ENCODE measurements at regions not wholly inside any gene's neighbourhood (a gene's known extent, or its start where the extent isn't known, plus 50 kb on each side); places are given as distances from the start of the nearest gene placed in this dataset.
A peak's percentile ranks its signal among the peaks of the same experiment; 100 is the strongest.

DNA sequence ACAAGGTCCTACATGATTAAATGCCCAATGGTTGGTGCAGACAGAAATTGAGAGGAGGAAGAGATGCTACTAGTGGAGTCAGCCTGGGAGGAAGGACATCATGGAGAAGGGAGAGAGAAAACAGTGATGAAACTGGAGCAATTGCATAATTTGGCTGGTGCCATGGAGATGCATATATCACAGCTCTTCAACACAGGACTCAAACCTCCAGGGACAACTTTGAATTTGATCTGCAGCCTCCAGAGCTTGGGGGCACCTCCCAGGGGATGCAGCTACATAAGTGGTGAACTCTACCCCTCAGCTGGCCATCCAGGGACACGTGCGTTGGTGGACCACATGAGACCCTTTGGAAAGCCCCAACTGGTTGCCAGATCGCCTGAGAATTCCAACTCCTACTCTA, 80.4 kb downstream of the CTAGE1 start:
- Mint-ChIP-seq H3K36me3 (no peaks in the 10 kb centered on the region), H3K9me3 (peaks cover under 1 to 10% of the 10 kb centered on the region in 2 donors), H3K27ac (no peak overlapping the region)
- ATAC-seq (no peak), DNase-seq (ENCODE audit: low spot score in 2 of 2) (no peak)

DNA sequence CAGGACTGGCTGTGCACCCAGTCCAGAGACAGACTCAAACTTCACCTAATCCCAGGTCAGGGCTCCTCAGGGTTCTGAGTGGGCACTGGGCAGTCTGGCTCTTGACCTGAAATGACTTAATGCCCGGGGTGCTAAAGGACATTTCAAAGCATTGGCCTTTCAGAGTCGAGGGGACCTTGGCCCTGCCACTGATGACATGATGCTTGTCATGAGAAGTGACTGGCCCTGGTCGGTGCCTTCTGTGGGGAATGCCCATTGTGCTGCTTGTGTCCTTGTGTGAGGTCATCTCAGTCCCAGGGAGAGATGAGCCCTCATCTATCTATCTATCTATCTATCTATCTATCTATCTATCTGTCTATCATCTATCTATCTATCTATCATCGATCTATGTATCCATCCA, 81.3 kb downstream of the CTAGE1 start:
- no peaks in the 10 kb centered on the region for H3K36me3 Mint-ChIP-seq
- no peak for ATAC-seq
- H3K27ac Mint-ChIP-seq: no peak overlapping the region
- H3K9me3 Mint-ChIP-seq: peaks cover 8 to 10% of the 10 kb centered on the region in 2 donors
- no peak for DNase-seq (ENCODE audit: low spot score in 2 of 2)

GRCh38 chr18:22335731-22336198, 82.0 kb downstream of the CTAGE1 start:
- no peak for DNase-seq (ENCODE audit: low spot score in 2 of 2)

GRCh38 chr18:22334567-22334966, 83.1 kb downstream of the CTAGE1 start:
- Mint-ChIP-seq H3K9me3 (peaks cover 10 to 15% of the 10 kb centered on the region in 2 donors), H3K27ac (no peak overlapping the region), H3K36me3 (no peaks in the 10 kb centered on the region)
- ATAC-seq (no peak), DNase-seq (ENCODE audit: low spot score in 2 of 2) (no peak)

More at GRCh38 chr18:22335731-22336198, 82.0 kb downstream of the CTAGE1 start:
- H3K36me3 Mint-ChIP-seq: no peaks in the 10 kb centered on the region
- peaks cover 10 to 12% of the 10 kb centered on the region in 2 donors for H3K9me3 Mint-ChIP-seq
- no peak overlapping the region for H3K27ac Mint-ChIP-seq
- no peak for ATAC-seq

DNA sequence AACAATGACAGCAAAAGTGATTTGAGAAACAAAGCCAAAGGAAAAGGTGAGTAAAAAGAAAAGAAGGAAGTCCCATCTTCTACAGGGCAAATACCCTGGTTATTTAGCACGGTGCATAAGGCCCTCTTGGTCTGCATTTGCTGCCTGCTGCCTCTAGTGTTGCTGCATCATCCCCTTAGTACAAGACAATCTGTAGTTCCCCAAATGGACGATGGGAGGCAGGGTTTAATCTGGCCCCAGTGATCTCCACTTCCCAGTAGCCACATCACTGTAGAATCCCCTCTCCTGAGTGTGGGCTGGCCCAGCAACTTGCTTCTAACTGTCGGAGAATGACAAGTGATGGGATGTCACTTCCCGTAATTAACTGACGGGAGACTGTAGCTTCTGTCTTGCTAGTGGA, 85.1 kb downstream of the CTAGE1 start:
- ATAC-seq (no peak), DNase-seq (ENCODE audit: low spot score in 2 of 2) (no peak)
- Mint-ChIP-seq H3K36me3 (no peaks in the 10 kb centered on the region), H3K27ac (no peak overlapping the region), H3K9me3 (peaks cover 11 to 23% of the 10 kb centered on the region in 2 donors)

DNA sequence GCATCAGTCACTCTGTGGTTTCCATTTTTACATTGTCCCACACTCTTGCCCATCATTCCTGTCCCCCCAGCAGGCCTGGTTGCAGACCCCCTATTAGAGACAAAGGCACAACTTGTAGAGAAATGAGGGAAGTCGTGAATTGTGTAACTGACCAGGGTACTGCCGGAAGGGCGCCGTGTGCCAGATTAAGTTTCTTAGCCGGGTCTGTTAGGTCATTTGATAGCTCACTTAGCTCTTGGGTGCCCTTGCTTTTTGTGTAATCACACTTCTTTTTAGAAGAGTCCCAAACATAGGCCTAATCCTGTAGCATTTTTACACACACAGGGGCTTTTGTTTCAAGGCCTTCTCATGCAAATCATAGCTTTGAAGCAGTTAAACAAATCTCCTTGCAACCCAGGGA, 87.2 kb downstream of the CTAGE1 start:
- peaks cover 12 to 23% of the 10 kb centered on the region in 2 donors for H3K9me3 Mint-ChIP-seq
- H3K36me3 Mint-ChIP-seq: no peaks in the 10 kb centered on the region
- ATAC-seq (no peak), DNase-seq (ENCODE audit: low spot score in 2 of 2) (no peak)
- H3K27ac Mint-ChIP-seq: peak overlapping the region in 1 of 2 donors; percentile 15

DNA sequence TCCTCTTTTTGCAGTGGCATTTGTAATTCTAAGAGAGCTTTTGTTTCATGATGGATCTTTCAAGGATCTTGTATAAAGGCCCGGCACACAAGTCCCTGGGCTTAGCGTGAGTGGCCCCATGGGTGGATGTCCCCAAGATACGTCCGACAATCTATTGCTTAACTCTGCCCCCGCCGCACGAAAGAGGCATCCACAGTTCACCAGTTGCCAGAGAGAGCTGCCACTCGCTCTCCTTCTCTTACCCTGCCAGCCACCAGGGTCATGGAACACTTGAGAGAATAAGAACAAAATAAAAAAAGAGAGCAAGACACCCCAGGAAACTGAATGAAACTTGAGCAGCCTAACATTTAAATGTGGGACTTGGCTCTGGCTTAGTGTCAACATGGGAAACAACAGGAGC, 92.3 kb downstream of the CTAGE1 start:
- no peaks in the 10 kb centered on the region for H3K36me3 Mint-ChIP-seq

GRCh38 chr18:22324191-22325131, 93.3 kb downstream of the CTAGE1 start:
- Mint-ChIP-seq H3K27ac (no peak overlapping the region), H3K36me3 (no peaks in the 10 kb centered on the region), H3K9me3 (peaks cover 8 to 9% of the 10 kb centered on the region in 2 donors)
- DNase-seq (ENCODE audit: low spot score in 2 of 2) (no peak), ATAC-seq (no peak)

More for the DNA sequence above, 92.3 kb downstream of the CTAGE1 start:
- DNase-seq (ENCODE audit: low spot score in 2 of 2): no peak
- ATAC-seq: no peak
- no peak overlapping the region for H3K27ac Mint-ChIP-seq
- peaks cover 9 to 10% of the 10 kb centered on the region in 2 donors for H3K9me3 Mint-ChIP-seq

DNA sequence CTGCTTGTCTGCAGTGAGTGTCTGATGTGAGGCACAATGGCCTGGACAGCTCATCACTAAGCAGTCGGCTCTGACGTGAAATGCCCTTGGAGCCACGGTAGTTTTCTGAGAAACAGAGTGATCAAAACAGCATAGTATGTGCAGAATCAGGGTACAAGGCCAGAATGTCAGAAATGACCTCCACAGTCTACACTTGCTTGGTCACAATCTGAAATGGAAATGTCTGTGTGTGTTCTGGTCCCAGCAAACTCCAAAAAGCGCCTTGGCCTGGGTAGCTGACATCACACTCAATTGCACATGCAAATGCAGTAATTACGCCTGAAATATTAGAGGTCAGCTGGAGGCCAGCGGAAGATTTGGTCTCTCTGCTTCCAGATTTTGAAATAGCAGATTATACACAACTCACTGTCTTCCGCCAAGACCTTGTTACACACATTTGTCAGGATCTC, 95.4 kb downstream of the CTAGE1 start:
- Mint-ChIP-seq H3K27ac (no peak overlapping the region), H3K36me3 (no peaks in the 10 kb centered on the region), H3K9me3 (peaks cover 3% of the 10 kb centered on the region in 2 donors)
- DNase-seq (ENCODE audit: low spot score in 2 of 2) (no peak), ATAC-seq (no peak)

DNA sequence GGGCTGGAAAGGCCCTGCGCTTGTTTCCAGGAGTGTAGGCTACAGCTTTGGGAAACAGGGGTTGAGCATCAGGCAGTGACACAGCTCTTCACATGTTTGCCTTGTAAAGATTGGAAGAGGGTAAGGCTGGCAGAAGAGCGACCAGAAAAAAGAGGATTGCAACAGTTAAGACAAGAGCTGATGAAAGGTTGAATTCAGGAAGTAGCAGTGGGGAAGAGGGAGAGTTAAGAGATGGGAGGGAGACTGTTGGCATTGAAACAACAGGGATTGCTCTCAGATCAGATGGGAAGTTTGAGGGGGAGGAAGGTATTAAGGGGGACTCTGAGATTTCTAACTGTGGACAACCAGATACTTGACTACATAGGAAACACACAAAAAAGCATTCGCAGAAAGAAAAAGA, 96.9 kb downstream of the CTAGE1 start:
- DNase-seq (ENCODE audit: low spot score in 2 of 2): no peak
- no peak for ATAC-seq
- H3K27ac Mint-ChIP-seq: no peak overlapping the region
- H3K36me3 Mint-ChIP-seq: no peaks in the 10 kb centered on the region
- H3K9me3 Mint-ChIP-seq: peaks cover 3% of the 10 kb centered on the region in 2 donors

DNA sequence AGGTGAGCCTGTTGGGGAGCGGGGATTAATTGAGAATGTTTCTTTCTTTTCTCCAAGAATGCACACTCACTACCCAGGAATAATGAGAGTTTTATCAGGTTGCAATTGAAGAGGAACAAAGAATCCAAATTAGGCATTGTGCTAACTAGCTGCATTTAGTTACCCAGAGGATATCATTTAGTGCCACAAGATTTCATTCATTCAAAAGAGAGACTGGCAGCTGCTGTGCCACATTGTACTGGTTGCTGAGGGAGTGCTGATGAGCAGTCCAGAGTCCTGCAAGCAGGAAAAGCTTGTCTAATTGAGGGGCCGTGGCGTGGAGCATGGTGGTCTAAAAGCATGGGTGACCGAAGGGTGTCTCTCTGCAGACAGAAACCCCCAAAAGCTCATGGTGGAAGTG, 97.6 kb downstream of the CTAGE1 start:
- ATAC-seq: no peak
- Mint-ChIP-seq H3K36me3 (no peaks in the 10 kb centered on the region), H3K27ac (no peak overlapping the region), H3K9me3 (peaks cover 0 to 3% of the 10 kb centered on the region in 2 donors)
- DNase-seq (ENCODE audit: low spot score in 2 of 2): no peak

GRCh38 chr18:22318745-22319407, 98.8 kb downstream of the CTAGE1 start:
- no peaks in the 10 kb centered on the region for H3K36me3 Mint-ChIP-seq
- ATAC-seq (no peak), DNase-seq (ENCODE audit: low spot score in 2 of 2) (no peak)
- no peak overlapping the region for H3K27ac Mint-ChIP-seq
- peaks cover 0 to 3% of the 10 kb centered on the region in 2 donors for H3K9me3 Mint-ChIP-seq

DNA sequence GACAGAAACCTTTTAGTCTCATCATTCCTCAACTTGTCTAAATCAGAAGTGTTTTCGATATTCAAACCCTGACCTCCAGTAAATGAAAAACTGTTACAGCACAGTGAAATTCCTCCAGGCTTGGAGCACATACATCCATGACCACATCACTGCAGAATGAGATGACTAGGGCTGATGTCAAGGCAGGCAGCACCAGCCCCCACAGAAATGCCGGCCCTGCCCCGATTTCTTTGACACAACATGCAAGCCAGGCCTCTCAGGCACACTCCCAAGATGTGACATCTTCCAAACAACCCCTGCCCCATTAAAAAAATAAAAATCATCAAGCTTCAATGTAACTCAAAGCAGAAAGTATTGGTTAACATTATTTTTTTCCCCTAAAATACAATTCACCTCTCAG, 103.3 kb downstream of the CTAGE1 start:
- DNase-seq (ENCODE audit: low spot score in 2 of 2) (no peak), ATAC-seq (no peak)
- Mint-ChIP-seq H3K27ac (no peak overlapping the region), H3K9me3 (peaks cover 0 to 3% of the 10 kb centered on the region in 2 donors), H3K36me3 (no peaks in the 10 kb centered on the region)

DNA sequence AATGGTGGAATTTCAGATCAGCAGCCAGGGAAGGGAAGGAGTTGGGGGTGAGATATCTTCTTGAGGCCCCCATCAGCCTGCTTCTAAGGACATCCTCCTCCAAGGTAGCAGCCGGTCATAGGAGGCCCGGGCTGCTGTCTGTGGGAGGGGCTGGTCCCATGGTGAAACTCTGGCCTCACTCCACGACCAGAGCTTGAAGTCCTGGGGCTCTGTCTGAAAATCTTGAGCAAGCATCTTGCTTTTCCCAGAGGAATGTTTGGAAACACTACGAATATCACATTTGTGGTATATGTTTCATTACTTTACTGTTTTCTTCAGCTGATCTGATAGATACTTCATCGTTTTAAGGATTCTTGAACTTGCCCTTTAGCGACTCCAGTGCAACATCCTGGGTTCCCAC, 103.7 kb downstream of the CTAGE1 start:
- Mint-ChIP-seq H3K27ac (no peak overlapping the region), H3K36me3 (no peaks in the 10 kb centered on the region), H3K9me3 (peaks cover 0 to 3% of the 10 kb centered on the region in 2 donors)
- DNase-seq (ENCODE audit: low spot score in 2 of 2) (no peak), ATAC-seq (no peak)

DNA sequence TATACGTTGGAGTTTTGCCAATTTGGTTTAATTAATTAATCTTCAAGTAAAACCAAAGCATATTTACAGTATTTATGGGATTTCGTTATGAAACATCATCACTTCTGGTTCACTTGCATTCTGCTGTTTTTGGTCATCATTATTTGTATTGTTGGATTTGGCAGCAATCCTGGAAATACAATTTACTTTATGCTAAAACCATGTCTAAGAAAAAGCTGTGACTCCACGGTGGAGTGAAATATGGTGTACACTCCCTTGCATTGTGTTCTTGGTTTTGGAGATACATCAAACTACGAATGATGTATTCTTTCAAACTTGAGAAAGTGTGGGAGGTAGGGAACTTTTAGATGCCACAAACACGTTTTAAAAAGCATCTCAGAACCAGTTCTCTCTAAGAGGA, 106.4 kb downstream of the CTAGE1 start:
- no peaks in the 10 kb centered on the region for H3K36me3 Mint-ChIP-seq
- H3K27ac Mint-ChIP-seq: no peak overlapping the region
- H3K9me3 Mint-ChIP-seq: no peaks in the 10 kb centered on the region
- DNase-seq (ENCODE audit: low spot score in 2 of 2) (no peak), ATAC-seq (no peak)

DNA sequence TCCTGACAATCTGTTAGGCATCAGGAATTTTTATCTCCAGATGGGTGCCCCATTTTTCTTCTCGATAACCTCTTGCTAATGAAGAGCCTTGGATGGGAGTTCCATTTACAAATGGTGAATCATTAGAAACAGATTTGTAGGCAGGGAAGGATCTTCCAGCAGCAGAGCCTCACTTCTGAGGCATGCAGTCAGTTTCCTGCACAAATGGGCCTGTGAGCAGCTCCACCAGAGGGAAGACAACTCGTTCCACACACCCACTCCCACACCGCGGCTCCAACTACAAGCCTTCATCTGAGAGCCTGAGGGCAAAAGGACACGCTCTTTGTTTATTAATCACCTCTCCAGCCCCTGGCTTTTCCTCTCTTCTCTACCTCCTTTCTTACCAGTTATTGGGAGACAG, 108.5 kb downstream of the CTAGE1 start:
- Mint-ChIP-seq H3K27ac (no peak overlapping the region), H3K9me3 (peaks cover under 1 to 4% of the 10 kb centered on the region in 2 donors), H3K36me3 (no peaks in the 10 kb centered on the region)
- no peak for DNase-seq (ENCODE audit: low spot score in 2 of 2)
- ATAC-seq: no peak

DNA sequence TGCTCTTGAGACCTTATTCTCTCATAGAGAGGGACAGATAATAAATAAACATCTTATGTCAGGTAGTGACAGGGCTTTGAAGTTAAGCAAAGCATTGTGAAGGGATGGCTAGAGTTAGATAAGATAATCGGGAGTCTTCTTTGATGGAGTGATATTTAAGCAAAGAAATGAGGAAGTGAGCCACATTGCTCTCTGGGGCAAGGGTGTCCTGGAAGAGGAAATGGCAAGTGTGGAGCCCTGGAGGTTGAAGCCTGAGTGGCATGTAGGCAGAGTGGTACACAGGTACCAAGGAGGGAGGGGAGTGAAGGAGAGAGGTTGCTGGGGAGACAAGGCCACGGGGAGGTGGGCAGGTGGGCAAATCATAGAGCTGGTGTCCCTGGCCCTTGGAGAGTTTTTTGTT, 110.2 kb downstream of the CTAGE1 start:
- H3K27ac Mint-ChIP-seq: no peak overlapping the region
- ATAC-seq: no peak
- no peak for DNase-seq (ENCODE audit: low spot score in 2 of 2)
- no peaks in the 10 kb centered on the region for H3K36me3 Mint-ChIP-seq
- peaks cover 4 to 8% of the 10 kb centered on the region in 2 donors for H3K9me3 Mint-ChIP-seq

Data from activated naive CD4-positive, alpha-beta T cell treated with anti-CD3 and anti-CD28 coated beads, Interleukin-2, amount 50 U/mL, for 72 hours (primary cell).